GM12872 (cell line): ENCODE measurements at regions not wholly inside any gene's neighbourhood (a gene's known extent, or its start where the extent isn't known, plus 50 kb on each side); places are given as distances from the start of the nearest gene placed in this dataset.
A peak's percentile ranks its signal among the peaks of the same experiment; 100 is the strongest.

Source experiments
- TF ChIP-seq, protein P1 (sequence below): IDR thresholded peaks from 3 replicates; pipeline ENCODE4 v1.5.1; 2011; ENCODE audit warnings: low read depth, mild to moderate bottlenecking, low read length, moderate library complexity; ENCODE audit not compliant: insufficient read depth

DNA sequence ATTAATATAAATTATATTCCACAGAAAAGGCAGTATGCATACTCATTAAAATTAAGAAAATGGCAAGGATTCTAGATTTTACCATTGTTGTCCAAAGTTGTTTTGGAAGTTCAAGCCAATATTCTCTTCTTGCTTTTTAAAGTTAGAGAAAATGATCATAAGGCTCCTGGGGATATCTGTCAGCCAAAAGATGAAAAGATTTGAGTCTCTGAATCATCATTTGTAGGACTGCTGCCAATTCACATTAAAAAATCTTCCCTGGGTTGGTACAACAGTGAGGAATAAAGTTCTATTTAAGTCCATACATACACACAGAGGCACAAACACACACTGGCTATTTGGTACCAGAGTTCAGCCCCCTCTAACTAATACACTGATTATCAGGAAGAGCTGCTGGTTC, 620.1 kb downstream of the COL12A1 start:
- TF ChIP-seq, protein P1, sequence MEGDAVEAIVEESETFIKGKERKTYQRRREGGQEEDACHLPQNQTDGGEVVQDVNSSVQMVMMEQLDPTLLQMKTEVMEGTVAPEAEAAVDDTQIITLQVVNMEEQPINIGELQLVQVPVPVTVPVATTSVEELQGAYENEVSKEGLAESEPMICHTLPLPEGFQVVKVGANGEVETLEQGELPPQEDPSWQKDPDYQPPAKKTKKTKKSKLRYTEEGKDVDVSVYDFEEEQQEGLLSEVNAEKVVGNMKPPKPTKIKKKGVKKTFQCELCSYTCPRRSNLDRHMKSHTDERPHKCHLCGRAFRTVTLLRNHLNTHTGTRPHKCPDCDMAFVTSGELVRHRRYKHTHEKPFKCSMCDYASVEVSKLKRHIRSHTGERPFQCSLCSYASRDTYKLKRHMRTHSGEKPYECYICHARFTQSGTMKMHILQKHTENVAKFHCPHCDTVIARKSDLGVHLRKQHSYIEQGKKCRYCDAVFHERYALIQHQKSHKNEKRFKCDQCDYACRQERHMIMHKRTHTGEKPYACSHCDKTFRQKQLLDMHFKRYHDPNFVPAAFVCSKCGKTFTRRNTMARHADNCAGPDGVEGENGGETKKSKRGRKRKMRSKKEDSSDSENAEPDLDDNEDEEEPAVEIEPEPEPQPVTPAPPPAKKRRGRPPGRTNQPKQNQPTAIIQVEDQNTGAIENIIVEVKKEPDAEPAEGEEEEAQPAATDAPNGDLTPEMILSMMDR = no peak

DNA sequence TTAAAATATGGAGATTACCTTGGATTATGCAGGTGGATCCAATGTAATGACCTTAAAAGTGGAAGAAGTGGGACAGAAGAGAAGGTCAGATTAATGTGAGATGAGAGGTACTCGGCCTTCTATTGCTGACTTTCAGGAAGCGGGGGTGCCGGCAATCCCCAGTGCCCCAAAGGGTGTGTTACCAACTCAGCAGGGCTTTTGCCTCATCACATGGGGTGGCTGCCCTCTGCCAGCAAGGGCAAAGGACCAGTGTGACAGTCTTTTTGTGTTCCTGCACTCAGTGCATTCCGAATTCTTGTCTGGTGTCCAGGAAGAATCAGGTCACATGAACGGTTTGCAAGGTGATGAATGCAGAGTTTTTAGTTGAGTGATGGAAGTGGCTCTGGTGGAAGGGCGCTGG, 624.2 kb downstream of the COL12A1 start:
- TF ChIP-seq, protein P1 = no peak

DNA sequence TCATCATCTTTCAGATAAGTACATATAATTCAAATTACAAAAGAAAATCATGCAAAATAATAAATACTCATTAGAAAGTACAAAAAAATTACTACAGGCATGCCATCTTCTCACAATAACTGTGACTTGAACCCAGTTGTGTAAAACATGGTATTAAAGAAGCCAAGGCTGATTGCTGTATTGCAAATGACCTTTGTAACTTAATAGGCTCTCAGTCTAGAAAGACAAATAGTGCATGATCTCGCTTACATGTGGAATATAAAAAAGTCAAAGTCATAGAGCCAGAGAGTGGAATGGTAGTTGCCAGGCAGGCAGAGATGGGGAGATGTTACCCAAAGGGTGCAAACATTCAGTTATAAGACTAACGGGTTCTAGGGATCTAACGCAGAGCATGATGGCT, 626.1 kb downstream of the COL12A1 start:
- TF ChIP-seq, protein P1 = no peak

DNA sequence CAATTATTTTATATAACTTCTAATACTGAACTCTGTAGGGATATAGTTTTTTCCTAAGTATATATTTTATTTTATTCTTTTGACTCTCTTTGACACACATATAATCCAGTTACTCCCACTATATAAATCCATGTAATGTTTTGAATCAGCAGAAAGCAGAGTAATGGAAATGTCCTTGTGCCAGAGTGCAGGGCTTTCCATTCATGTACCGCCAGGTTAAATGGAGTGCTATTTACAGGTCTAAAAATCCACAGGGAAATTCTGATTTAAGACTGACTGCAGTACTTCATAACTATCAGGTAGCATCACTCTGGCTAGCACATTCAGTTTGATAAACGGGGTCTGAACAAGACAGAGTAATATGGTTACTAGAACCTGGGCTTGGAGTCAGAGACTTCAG, 626.8 kb downstream of the COL12A1 start:
- TF ChIP-seq, protein P1 = no peak

DNA sequence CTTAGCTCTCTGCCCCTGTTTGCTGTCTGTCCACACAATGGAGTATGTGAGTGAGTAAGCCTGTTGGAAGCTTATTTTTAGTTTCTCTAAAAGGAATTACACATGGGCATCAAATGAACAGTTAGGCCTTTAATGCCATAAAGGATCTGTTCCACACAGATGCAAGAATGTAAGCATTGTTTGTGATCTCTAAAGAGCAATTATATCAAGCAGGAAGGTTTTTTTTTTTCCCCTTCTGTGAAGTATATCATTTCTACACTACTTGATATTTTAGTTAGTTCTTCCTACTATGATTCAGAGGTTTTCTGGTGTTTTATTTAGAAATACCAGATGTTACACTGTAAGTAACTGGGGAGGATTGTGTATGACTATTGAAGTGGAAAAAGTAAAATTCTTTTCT, 627.5 kb downstream of the COL12A1 start:
- TF ChIP-seq, protein P1 = no peak

DNA sequence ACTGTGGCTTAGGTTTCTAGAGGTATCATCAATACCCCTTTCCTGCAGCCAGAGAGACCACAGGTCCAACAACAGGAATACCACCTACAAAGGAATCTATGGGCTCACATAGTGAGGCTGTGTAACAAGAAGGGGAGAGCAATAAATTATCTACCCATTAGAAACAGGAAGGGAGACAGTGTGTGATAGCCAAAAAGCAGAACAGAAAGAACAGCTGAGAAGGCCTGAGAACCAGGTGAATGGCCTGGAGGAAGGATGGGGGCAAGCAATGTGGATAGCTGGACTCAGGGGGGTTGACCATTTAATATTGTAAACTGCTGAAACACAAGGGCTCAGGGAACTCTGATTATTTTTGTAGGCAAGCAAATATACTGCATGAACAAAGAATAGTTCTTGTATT, 628.2 kb downstream of the COL12A1 start:
- TF ChIP-seq, protein P1 = no peak

DNA sequence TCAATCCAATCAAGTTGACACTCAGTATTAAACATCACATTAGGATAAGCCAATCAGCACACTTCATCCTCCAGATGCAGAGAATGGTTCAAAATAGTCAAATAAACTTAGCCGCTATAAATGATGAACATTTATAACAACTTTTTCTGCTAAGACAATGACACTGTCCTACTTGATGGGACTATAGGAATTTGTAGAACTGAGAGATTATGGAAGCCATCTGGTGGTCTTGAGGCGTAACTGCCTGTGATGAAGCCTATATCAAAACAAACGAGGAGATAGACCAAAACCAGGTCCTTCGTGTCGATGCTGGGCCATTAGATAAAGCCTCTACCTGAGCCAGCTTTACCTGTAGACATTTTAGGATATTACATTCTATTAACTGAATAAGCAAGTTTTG, 631.1 kb downstream of the COL12A1 start:
- TF ChIP-seq, protein P1 = peak; percentile 66

DNA sequence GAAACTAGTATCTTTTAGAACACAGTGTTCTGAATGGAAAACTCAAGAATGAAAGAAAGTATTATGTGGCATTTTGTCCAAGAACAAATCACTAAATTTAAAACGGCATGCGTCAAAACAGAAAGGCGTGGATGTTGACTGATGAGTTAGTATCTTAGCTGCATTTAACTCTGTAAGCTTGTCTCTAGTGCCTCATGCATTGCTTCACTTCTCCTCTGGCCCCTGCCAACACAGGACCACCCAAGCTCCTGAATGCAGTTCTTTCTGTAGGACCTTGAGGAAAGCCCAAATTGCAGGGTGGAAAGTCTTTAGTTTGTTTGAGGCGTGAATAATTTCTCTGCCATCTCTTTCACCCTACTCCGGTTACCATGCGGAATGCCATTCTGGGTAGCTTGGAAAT, 632.2 kb downstream of the COL12A1 start:
- TF ChIP-seq, protein P1 = no peak
